SH-SY5Y (cell line): ENCODE measurements at regions not wholly inside any gene's neighbourhood (a gene's known extent, or its start where the extent isn't known, plus 50 kb on each side); places are given as distances from the start of the nearest gene placed in this dataset.

Experiments
- GATA2 ChIP-seq: IDR thresholded peaks from 2 replicates; pipeline ENCODE4 v1.6.1; 2011; ENCODE audit warnings: mild to moderate bottlenecking, low read depth, low read length
- GATA3 ChIP-seq: IDR thresholded peaks from 2 replicates; pipeline ENCODE4 v1.6.1; 2011; ENCODE audit warnings: low read depth, mild to moderate bottlenecking, low read length, moderate library complexity

DNA sequence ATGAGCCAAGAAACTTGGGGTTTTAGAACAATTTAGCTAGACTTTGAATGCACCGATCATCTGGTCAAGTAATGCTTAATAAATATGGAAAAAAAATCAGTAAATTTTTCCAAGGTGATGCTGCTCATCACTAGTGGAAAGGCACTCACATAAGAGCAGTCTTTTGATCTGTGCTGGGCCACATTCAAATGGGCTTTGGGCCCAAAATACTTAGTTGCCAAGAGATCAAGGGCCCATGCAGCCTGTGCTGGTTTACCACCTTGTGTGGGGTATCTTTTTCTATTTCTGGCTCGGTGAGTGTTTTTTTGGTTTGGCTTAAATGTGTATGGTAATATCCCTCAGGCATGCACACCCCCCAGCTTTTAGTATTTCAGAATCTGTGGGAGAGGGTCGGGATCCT is 943.2 kb downstream of the TMTC2 start:
- no peak for TF ChIP-seq GATA2
- TF ChIP-seq GATA3: no peak
